Stimulated activated CD4-positive, alpha-beta T cell treated with anti-CD3 and anti-CD28 coated beads, Interleukin-15, amount 100 ng/mL, for 24 hours (primary cell): ENCODE measurements at regions not wholly inside any gene's neighbourhood (a gene's known extent, or its start where the extent isn't known, plus 50 kb on each side); places are given as distances from the start of the nearest gene placed in this dataset.
"Not testable (repeated sequence)": the region's sequence is repeated elsewhere in the genome, so short reads cannot be mapped to it uniquely, and the experiment has no call there.

Source experiments
- DNase-seq: peaks from one replicate; pipeline ENCODE4 v3.0.0-alpha.2; 2020

- not testable (repeated sequence) for DNase-seq
Measured at GRCh38 chr21:6428498-6429092, 4092.8 kb upstream of the TPTE start.

GRCh38 chr21:6429924-6430323, 4091.5 kb upstream of the TPTE start:
- not testable (repeated sequence) for DNase-seq

- DNase-seq = not testable (repeated sequence)
Measured at GRCh38 chr21:6433149-6433548, 4088.2 kb upstream of the TPTE start.

GRCh38 chr21:6436205-6436604, 4085.2 kb upstream of the TPTE start:
- DNase-seq = not testable (repeated sequence)

GRCh38 chr21:6436971-6437833, 4084.2 kb upstream of the TPTE start:
- DNase-seq = not testable (repeated sequence)

- DNase-seq = not testable (repeated sequence)
Measured at GRCh38 chr21:6437834-6438187, 4083.6 kb upstream of the TPTE start.

GRCh38 chr21:6439058-6439457, 4082.3 kb upstream of the TPTE start:
- not testable (repeated sequence) for DNase-seq

- DNase-seq = not testable (repeated sequence)
Measured at GRCh38 chr21:6454648-6455340, 4066.6 kb upstream of the TPTE start.

GRCh38 chr21:6456011-6456661, 4065.2 kb upstream of the TPTE start:
- not testable (repeated sequence) for DNase-seq

GRCh38 chr21:6459761-6460160, 4061.6 kb upstream of the TPTE start:
- DNase-seq = not testable (repeated sequence)

- DNase-seq = not testable (repeated sequence)
Measured at GRCh38 chr21:6461358-6461757, 4060.0 kb upstream of the TPTE start.

- not testable (repeated sequence) for DNase-seq
Measured at GRCh38 chr21:6464419-6464818, 4057.0 kb upstream of the TPTE start.

GRCh38 chr21:6466081-6466698, 4055.2 kb upstream of the TPTE start:
- not testable (repeated sequence) for DNase-seq

GRCh38 chr21:6466707-6467106, 4054.7 kb upstream of the TPTE start:
- not testable (repeated sequence) for DNase-seq

- DNase-seq = not testable (repeated sequence)
Measured at GRCh38 chr21:6467189-6467774, 4054.1 kb upstream of the TPTE start.

GRCh38 chr21:6467907-6468306, 4053.5 kb upstream of the TPTE start:
- not testable (repeated sequence) for DNase-seq

GRCh38 chr21:6468331-6468860, 4053.0 kb upstream of the TPTE start:
- DNase-seq = peak; percentile 0

GRCh38 chr21:6474250-6474968, 4047.0 kb upstream of the TPTE start:
- not testable (repeated sequence) for DNase-seq

GRCh38 chr21:6481116-6481515, 4040.3 kb upstream of the TPTE start:
- not testable (repeated sequence) for DNase-seq

GRCh38 chr21:6482616-6483015, 4038.8 kb upstream of the TPTE start:
- not testable (repeated sequence) for DNase-seq

- DNase-seq = not testable (repeated sequence)
Measured at GRCh38 chr21:6483645-6484044, 4037.7 kb upstream of the TPTE start.
